GDM1 (cell line): ENCODE measurements at regions not wholly inside any gene's neighbourhood (a gene's known extent, or its start where the extent isn't known, plus 50 kb on each side); places are given as distances from the start of the nearest gene placed in this dataset.
"Not testable (repeated sequence)": the region's sequence is repeated elsewhere in the genome, so short reads cannot be mapped to it uniquely, and the experiment has no call there.

ENCODE experiments used
- DNase-seq: peaks from one replicate; lab custom pipeline; 2025; lab: John Stamatoyannopoulos, UW

- DNase-seq: no peak
Observed at GRCh38 chr4:1572964-1573720, 111.0 kb downstream of the FAM53A start.

GRCh38 chr4:1572521-1572920 is 111.6 kb downstream of the FAM53A start:
- DNase-seq: no peak

- DNase-seq: no peak
Observed at GRCh38 chr4:1572010-1572385, 112.1 kb downstream of the FAM53A start.

GRCh38 chr4:1571165-1572009 is 112.7 kb downstream of the FAM53A start:
- no peak for DNase-seq

- no peak for DNase-seq
Observed at GRCh38 chr4:1570291-1571164, 113.6 kb downstream of the FAM53A start.

GRCh38 chr4:1569461-1570151 is 114.5 kb downstream of the FAM53A start:
- no peak for DNase-seq

- DNase-seq: no peak
Observed at GRCh38 chr4:1568855-1569460, 115.2 kb downstream of the FAM53A start.

- no peak for DNase-seq
Observed at GRCh38 chr4:1567808-1568581, 116.1 kb downstream of the FAM53A start.

- no peak for DNase-seq
Observed at GRCh38 chr4:1567519-1567807, 116.7 kb downstream of the FAM53A start.

- no peak for DNase-seq
Observed at GRCh38 chr4:1566838-1567518, 117.1 kb downstream of the FAM53A start.

- DNase-seq: not testable (repeated sequence)
Observed at GRCh38 chr4:1566301-1566837, 117.7 kb downstream of the FAM53A start.

GRCh38 chr4:1565598-1566295 is 118.4 kb downstream of the FAM53A start:
- DNase-seq: no peak

- DNase-seq: no peak
Observed at GRCh38 chr4:1564535-1565375, 119.4 kb downstream of the FAM53A start.

GRCh38 chr4:1563768-1564485 is 120.2 kb downstream of the FAM53A start:
- no peak for DNase-seq

- DNase-seq: no peak
Observed at GRCh38 chr4:1563241-1563640, 120.9 kb downstream of the FAM53A start.

GRCh38 chr4:1562771-1563170 is 121.3 kb downstream of the FAM53A start:
- DNase-seq: no peak

GRCh38 chr4:1562371-1562770 is 121.7 kb downstream of the FAM53A start:
- DNase-seq: no peak
